CD4-positive, alpha-beta T cell treated with Interleukin-6 for 4 hours (primary cell): ENCODE measurements at regions not wholly inside any gene's neighbourhood (a gene's known extent, or its start where the extent isn't known, plus 50 kb on each side); places are given as distances from the start of the nearest gene placed in this dataset.

Experiments
- DNase-seq: peaks from one replicate; pipeline ENCODE4 v3.0.0-alpha.2; 2020; ENCODE audit warnings: mixed read lengths

DNA sequence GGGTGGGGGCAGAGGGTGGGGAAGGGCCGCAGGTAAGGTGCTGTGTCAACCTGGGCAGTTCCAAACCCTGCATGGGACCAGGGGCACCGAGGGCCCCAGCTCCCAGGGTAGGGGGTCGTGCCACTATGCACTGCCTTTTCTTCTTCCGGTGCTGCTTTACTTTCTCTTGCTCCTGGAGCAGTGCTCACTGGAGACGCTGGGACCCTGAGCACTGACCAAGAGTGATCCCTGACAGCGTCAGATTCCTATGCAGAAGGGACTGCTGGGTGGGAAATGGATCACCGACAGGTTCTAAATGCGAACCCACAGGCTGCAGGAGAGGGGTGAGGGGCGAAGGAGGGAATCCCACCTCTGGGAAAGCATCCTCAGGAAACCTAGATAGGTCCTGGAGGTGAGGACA lies 470.1 kb downstream of the SOX9 start:
- no peak for DNase-seq

DNA sequence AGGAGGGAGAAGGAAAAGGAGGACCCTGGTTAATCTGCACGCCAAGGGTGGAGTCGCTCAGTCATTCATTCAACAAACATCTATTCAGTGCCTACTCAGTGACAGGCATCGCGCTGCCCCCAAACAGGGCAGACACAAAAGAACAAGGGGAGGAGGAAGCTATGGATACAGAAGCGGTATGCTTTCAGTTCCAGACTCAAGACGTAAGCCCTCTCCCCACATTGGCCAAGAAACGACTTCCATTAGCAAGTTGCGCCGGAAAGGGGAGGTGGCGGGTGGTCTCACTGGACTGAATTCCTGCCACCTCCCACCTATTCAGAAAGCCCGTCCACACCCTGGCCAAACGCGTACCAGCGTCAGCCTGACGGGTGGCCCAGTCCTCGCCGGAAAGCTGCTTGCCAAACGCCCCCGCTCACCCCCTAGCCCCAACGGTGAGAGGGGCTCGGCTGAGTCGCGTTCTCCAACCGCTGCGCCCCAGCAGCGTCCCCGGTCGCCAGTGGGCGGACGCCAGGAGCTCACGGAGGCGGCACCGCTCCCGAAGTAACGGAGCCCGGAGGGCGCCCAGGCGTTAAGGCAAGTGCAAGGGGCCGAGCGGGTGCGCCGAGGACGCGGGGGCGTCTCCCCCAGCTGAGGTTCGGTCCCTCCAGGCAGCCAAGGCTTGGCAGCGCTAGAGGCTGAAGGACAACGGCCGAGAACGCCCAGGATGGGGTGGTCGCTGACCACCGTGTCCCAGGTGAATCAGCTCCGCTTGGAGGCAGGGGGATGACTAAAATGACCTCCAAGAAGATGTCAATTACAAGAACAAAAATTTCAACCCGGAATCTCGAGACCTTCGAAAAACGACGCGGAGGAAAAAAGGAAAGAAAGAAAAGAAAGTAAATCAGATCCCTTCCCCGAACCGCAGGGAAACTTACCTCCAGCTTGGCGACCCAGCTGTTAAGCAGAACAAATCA lies 470.7 kb downstream of the SOX9 start:
- DNase-seq: peak; percentile 10

DNA sequence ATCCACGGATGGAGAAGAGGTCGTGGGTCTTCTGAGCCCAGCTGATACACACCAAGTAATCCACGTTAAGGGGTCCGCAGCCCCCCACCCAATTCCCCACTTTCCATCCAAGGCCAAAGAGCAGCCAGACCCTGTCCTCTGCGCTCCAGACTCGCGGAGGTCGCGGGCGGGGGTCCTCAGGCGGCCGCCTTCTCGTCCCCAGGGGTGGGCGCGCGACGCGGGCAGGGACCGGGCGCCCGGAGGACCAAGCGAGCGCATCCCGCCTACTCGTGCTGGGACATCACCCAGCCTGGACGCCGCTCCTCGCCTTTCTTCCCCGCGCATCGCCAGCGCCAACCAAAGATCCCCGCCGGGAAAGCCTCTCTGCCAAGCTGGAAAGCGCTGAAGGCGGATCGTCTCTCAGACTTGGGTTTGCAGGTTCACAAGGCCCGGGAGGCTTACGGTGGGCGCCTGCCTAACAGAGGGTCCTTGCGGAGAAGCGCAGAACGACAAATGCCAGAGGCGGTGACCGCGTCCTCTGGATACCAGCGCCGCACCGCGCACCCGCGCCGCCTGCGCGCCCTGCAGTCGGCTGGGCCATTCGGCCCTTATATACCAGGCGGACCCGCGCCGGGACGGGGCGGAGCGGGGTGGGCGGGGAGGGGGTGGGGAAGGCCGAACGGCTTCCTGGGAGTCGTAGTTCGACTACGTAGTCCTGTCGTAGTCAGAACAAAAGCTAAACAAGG lies 471.6 kb downstream of the SOX9 start:
- peak; percentile 65 for DNase-seq

DNA sequence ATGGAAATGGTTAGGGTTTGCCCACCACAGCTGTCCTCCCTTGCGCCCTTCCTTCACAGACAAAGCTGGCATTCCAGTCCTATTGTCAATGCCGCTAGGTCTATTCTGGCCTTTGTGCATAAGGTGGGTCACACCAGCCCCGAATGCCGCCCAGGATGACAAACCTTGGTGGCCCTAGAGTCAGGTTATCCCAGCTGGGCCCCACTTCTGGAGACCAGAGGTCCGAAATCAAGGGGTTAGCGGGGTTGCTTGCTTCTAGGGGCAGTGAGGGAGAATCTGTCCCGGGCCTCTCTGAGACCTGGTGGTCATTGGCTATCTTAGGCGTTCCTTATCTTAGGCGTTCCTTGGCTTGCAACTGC lies 472.1 kb downstream of the SOX9 start:
- no peak for DNase-seq

DNA sequence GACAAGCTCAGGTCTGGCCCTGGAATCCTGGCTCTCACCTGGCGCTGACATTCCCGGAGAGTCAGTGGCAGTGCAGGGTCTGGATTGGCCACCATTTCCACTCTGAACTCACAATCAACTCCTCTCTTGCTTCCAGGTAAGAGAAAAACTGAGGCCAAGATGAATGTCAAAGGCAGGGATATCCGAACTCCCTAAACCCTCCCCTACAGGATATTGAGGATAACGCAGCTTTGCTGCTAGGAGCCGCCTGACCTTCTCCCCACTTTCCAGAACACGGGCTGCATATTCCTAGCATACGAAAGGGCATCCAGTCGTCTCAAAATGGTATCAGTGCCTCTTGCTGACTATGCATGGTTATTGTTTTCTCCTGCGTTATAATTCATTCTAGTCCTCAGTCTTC lies 473.4 kb downstream of the SOX9 start:
- no peak for DNase-seq
